Mesothelial cell of epicardium (in vitro differentiated cells): ENCODE measurements at regions not wholly inside any gene's neighbourhood (a gene's known extent, or its start where the extent isn't known, plus 50 kb on each side); places are given as distances from the start of the nearest gene placed in this dataset.

Experiments
- DNase-seq, 2 experiments: peaks; one replicate each; pipeline ENCODE4 v3.0.0; 2021; ENCODE audit warnings: low spot score in 2 of 2; ENCODE audit not compliant: unreplicated experiment in 2 of 2
- H3K27ac Mint-ChIP-seq: 2 replicates; pipeline ENCODE4 v1.8.0; 2021; ENCODE audit warnings: mixed read lengths
- H3K27me3 Mint-ChIP-seq: 2 replicates; pipeline ENCODE4 v1.8.0; 2021; ENCODE audit warnings: low read depth, mixed read lengths
- H3K36me3 Mint-ChIP-seq: 2 replicates; pipeline ENCODE4 v1.8.0; 2021; ENCODE audit warnings: mixed read lengths
- H3K4me1 Mint-ChIP-seq: 2 replicates; pipeline ENCODE4 v1.8.0; 2021; ENCODE audit warnings: mixed read lengths
- H3K4me3 Mint-ChIP-seq: 2 replicates; pipeline ENCODE4 v1.8.0; 2021; ENCODE audit warnings: mild to moderate bottlenecking, moderate library complexity, mixed read lengths
- H3K9me3 Mint-ChIP-seq: 2 replicates; pipeline ENCODE4 v1.8.0; 2021; ENCODE audit warnings: mixed read lengths
- TF ChIP-seq, protein P1 (sequence below): fragments of 200-600 bp; sonication (generic); IDR thresholded peaks from one replicate; pipeline ENCODE4 v1.5.0; 2021; ENCODE audit warnings: antibody characterized with exemption; ENCODE audit not compliant: unreplicated experiment

- TF ChIP-seq, protein P1, sequence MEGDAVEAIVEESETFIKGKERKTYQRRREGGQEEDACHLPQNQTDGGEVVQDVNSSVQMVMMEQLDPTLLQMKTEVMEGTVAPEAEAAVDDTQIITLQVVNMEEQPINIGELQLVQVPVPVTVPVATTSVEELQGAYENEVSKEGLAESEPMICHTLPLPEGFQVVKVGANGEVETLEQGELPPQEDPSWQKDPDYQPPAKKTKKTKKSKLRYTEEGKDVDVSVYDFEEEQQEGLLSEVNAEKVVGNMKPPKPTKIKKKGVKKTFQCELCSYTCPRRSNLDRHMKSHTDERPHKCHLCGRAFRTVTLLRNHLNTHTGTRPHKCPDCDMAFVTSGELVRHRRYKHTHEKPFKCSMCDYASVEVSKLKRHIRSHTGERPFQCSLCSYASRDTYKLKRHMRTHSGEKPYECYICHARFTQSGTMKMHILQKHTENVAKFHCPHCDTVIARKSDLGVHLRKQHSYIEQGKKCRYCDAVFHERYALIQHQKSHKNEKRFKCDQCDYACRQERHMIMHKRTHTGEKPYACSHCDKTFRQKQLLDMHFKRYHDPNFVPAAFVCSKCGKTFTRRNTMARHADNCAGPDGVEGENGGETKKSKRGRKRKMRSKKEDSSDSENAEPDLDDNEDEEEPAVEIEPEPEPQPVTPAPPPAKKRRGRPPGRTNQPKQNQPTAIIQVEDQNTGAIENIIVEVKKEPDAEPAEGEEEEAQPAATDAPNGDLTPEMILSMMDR: no peak
- H3K27ac Mint-ChIP-seq: no peak overlapping the region
Observed at GRCh38 chr3:135444058-135444457, 521.5 kb upstream of the PPP2R3A start.

DNA sequence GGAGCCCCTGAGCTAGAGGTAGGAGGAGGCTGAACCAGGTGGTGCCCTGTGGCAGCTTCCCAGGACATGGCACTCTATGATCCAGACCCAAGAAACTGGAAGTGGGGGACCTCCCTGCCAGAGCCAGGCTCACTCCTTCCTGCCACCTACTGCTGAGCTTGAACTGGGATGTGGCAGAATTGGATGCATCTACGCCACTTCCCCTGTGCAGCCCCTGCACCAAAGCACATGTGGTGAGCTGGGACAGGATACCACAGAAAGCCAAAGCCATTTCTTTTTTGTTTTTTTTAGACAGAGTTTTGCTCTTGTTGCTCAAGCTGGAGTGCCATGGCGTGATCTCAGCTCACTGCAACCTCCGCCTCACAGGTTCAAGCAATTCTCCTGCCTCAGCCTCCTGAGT, 518.0 kb upstream of the PPP2R3A start:
- TF ChIP-seq, protein P1: no peak
- Mint-ChIP-seq H3K4me3 (no peak overlapping the region), H3K9me3 (no peaks in the 10 kb centered on the region), H3K4me1 (no peaks in the 10 kb centered on the region), H3K27ac (no peak overlapping the region), H3K36me3 (no peaks in the 10 kb centered on the region), H3K27me3 (peaks cover 13% of the 10 kb centered on the region)
- DNase-seq: no peak

More at GRCh38 chr3:135444058-135444457, 521.5 kb upstream of the PPP2R3A start:
- no peak overlapping the region for H3K4me3 Mint-ChIP-seq
- H3K36me3 Mint-ChIP-seq: no peaks in the 10 kb centered on the region
- H3K9me3 Mint-ChIP-seq: no peaks in the 10 kb centered on the region
- H3K4me1 Mint-ChIP-seq: no peaks in the 10 kb centered on the region
- H3K27me3 Mint-ChIP-seq: peaks cover 10% of the 10 kb centered on the region
- DNase-seq: no peak

- no peaks in the 10 kb centered on the region for H3K36me3 Mint-ChIP-seq
- no peak overlapping the region for H3K4me3 Mint-ChIP-seq
- no peaks in the 10 kb centered on the region for H3K9me3 Mint-ChIP-seq
- TF ChIP-seq, protein P1: no peak
- peaks cover 16% of the 10 kb centered on the region for H3K27me3 Mint-ChIP-seq
- no peak for DNase-seq
- H3K27ac Mint-ChIP-seq: no peak overlapping the region
- no peaks in the 10 kb centered on the region for H3K4me1 Mint-ChIP-seq
Observed at GRCh38 chr3:135448520-135448919, 517.0 kb upstream of the PPP2R3A start.

DNA sequence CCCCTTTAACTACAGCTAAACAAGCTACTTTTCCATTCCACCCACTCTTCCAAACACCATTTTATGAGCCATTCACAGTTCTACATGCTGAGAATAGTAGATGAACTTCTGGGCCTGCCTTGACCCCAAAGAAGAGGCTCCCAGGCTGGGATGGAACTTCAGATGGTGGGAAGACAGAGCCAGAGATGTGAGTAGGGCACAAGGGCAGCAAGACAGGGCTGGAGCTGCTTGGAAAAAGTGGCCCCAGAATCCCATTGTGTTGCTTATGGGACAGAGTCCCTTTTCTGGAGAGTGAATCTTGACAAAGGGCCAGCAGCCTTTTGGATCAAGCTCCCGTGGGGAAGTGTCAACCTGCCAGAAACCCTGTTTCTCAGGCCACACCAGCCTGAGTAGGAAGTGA, 516.5 kb upstream of the PPP2R3A start:
- TF ChIP-seq, protein P1: no peak
- DNase-seq: no peak
- H3K36me3 Mint-ChIP-seq: no peaks in the 10 kb centered on the region
- peaks cover 16% of the 10 kb centered on the region for H3K27me3 Mint-ChIP-seq
- no peaks in the 10 kb centered on the region for H3K9me3 Mint-ChIP-seq
- no peaks in the 10 kb centered on the region for H3K4me1 Mint-ChIP-seq
- no peak overlapping the region for H3K4me3 Mint-ChIP-seq
- H3K27ac Mint-ChIP-seq: no peak overlapping the region

- no peak overlapping the region for H3K27ac Mint-ChIP-seq
- H3K27me3 Mint-ChIP-seq: peaks cover 22% of the 10 kb centered on the region
- peaks cover 5% of the 10 kb centered on the region for H3K9me3 Mint-ChIP-seq
Observed at GRCh38 chr3:135451037-135451785, 514.3 kb upstream of the PPP2R3A start.

More at GRCh38 chr3:135451037-135451785, 514.3 kb upstream of the PPP2R3A start:
- Mint-ChIP-seq H3K4me3 (no peak overlapping the region), H3K4me1 (peaks cover 2% of the 10 kb centered on the region), H3K36me3 (no peaks in the 10 kb centered on the region)
- TF ChIP-seq, protein P1: no peak
- DNase-seq: no peak
